HG03439 (cell line): ENCODE measurements at regions not wholly inside any gene's neighbourhood (a gene's known extent, or its start where the extent isn't known, plus 50 kb on each side); places are given as distances from the start of the nearest gene placed in this dataset.
"Not testable (repeated sequence)": the region's sequence is repeated elsewhere in the genome, so short reads cannot be mapped to it uniquely, and the experiment has no call there.

ENCODE experiments used
- ATAC-seq: cut with Tn5 transposase; IDR thresholded peaks from one replicate; pipeline ENCODE4 v1.9.1; 2021; ENCODE audit warnings: mild to moderate bottlenecking, moderate library complexity; ENCODE audit not compliant: unreplicated experiment

DNA sequence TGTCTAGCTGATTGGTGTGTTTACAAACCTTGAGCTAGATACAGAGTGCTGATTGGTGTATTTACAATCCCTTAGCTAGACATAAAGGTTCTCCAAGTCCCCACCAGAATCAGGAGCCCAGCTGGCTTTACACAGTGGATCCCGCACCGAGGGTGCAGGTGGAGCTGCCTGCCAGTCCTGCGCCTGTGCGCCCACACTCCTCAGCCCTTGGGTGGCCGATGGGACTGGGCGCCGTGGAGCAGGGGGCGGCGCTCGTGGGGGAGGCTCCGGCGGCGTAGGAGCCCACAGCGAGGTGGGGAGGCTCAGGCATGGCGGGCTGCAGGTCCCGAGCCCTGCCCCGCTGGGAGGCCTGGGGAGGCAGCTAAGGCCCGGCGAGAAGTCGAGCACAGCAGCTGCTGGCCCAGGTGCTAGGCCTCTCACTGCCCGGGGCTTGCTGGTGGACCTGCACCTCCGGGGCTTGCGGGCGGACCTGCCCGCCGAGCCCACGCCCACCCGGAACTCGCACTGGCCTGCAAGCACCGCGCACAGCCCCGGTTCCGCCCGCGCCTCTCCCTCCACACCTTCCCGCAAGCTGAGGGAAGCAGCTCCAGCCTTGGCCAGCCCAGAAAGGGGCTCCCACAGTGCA is 51.0 kb upstream of the CDYL start:
- not testable (repeated sequence) for ATAC-seq

DNA sequence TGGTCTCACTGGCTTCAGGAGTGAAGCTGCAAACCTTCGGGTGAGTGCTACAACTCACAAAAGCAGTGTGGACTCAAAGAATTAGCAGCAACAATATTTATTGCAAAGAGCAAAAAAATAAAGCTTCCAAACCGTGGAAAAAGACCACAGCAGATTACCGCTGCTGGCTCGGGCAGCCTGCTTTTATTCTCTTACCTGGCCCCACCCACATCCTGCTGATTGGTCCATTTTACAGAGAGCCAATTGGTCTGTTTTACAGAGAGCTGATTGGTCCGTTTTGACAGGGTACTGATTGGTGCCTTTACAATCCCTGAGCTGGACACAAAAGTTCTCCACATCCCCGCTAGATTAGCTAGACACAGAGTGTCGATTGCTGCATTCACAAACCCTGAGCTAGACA is 51.5 kb upstream of the CDYL start:
- not testable (repeated sequence) for ATAC-seq

DNA sequence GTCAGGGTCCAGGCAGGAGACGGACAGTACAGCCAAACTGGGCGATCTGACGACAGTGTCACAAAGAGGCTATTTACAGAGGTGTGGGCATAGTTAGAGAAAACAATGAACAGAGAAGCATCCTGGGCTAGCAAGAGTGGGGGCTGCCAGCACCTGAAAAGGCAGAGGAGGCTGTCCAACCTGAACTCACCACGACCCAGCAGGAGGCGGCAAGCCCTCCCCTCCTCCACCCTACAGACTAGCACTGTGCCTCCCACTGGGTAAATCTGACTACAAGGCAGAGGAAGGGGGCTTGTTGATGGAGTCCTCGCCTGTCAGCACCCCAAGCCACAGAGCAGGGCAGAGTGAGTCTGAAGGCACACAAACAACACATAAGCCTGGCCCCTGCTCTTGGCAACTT is 52.8 kb upstream of the CDYL start:
- ATAC-seq, result no peak

DNA sequence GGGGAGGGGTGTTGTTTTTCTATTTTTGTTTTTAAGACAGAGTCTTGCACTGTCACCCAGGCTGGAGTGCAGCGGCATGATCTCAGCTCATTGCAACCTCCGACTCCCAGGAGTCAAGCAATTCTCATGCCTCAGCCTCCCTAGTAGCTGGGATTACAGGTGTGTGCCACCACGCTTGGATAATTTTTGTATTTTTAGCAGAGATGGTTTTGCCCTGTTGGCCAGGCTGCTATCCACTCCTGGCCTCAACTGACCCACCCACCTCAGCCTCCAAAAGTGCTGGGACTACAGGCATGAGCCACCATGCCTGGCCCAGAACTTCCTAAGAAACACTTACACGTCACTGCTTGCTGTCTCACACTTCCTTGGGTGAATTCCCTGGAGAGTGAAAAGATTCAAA is 54.8 kb upstream of the CDYL start:
- ATAC-seq, result not testable (repeated sequence)

DNA sequence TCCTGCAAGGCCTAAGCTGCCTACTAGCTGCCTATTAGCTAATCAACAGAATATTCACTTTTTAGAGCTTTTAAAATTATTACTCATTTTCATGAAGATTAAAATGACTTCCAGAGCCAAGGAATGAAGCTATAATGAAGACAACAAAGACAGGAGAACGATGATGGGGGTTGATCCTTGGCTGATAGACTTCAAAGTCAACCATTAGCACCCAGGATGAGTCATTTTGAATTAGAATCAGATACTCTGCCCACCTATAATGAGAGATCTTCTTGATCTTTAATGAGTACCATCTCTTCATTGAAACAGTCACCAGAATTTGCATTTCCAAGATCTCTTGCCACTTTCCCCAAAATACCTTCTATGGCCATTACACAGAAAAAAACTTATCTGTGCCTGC is 56.7 kb upstream of the CDYL start:
- no peak for ATAC-seq

DNA sequence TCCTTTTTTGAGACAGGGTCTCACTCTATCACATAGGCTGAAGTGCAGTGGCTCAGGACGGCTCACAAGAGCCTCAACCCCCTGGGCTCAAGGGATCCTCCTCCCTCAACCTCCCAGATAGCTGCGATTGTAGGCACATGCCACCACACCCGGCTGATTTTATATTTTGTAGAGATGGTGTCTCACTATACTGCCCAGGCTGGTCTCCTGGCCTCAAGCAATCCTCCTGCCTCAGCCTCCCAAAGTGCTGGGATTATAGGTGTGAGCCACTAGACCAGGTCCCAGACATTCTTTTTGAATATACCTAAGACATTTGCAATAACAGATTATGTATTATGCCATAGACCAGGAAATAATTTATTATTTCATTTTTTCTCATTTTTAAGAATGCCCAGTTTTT is 58.3 kb upstream of the CDYL start:
- ATAC-seq, result no peak

DNA sequence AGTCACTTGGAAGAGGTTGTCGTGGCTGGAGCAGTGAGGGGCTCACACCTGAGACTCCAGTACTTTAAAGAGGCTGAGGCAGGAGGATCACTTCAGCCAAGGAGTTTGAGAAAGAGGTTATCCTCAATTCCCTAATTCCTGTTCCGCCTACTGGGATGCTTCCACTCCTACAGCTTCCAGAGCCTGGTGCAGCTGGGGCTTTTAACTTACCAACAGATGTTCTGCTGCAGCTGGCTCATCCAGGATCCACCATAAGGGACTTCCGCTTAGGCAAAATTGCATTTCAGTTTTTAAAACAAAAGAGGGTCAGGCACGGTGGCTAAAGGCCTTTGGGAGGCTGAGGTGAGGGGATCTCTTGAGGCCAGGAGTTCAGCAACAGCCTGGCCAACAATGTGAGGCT is 59.1 kb upstream of the CDYL start:
- no peak for ATAC-seq

DNA sequence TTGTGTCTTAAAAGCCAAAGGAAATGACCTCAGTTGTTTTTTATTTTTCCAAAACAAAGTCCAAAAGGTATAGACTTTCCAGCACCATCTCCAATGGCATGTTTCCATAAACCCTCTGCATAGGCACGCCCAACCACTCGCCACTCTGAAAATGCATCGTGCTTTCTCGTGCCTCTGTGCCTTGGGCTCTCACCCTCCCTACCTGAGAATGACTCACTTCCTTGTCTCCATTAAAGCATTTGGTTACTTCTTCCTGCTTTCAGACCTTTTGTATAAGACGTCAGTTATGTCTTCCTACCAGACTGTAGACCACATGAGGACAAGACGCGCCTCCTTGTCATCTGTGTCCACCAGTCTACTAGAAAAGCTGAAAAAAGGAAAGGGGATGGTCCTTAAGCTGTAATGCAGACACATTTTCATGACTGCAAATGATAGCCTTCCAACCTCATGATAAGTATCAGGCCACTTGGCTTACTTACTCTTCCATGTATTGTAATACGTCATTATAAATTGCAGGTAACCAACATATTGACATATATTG is 61.2 kb upstream of the CDYL start:
- no peak for ATAC-seq

DNA sequence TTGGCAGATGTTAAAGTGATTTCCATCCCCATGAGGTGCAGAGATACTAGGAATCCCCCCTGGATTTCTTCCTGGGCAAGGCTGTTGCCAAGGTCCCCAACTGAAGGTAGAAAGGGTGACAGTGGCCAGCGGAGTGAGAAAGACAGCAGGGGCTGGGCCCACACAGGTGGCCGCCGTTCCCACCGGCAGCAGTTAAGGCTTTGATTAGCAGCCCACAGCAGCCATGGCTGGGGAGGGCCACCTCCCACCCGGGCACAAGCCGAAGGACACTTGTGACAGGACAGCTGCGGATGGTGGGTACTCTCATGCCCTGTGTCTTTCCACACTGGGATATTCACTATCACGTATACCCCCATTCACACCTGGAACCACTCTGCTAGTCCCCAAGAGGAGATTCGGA is 63.9 kb upstream of the CDYL start:
- ATAC-seq, result no peak

DNA sequence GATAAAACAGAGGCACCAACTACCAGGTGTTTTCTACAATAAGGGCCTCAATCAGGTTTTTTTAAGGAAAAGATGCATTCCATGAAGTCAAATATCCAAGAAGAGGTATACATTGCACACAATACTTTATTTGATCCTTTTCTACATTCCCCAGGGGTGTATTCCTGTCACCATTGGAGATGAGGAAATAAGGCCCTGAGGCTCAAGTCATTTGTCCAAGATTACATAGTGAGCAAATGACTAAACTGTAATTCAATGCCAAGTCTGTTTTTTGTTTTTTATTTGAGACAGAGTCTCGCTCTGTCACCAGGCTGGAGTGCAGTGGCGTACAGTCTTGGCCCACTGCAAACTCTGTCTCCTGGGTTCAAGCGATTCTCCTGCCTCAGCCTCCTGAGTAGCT is 69.2 kb upstream of the CDYL start:
- ATAC-seq, result no peak

DNA sequence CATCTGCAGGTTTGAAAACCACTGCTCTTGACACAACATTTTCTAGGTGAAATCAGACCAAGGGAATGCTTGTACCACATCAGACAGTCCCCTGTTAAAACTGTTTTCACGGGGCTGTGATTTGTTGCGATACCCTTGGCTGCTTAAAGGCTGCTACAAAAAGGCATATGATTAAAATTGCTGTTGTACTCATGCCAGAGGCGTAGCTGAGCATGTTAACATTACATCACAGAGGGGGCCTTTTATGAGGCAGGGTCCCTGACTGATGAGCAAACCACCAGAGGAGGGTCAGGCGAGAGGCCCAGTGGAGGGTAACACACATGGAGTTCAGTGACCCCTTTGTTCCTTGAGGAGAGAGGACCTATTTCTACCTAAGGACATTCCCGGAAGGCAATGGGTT is 70.4 kb upstream of the CDYL start:
- no peak for ATAC-seq

DNA sequence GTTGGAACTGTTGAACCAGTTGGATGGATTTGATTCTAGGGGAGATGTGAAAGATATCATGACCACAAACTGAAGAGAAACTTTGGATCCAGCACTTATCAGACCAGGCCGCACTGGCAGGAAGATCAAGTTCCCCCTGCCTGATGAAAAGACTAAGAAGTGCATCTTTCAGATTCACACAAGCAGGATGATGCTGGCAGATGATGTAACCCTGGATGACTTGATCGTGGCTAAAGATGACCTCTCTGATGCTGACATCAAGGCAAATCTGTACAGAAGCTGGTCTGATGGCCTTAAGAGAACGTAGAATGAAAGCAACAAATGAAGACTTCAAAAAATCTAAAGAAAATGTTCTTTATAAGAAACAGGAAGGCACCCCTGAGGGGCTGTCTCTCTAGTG is 72.8 kb upstream of the CDYL start:
- no peak for ATAC-seq

DNA sequence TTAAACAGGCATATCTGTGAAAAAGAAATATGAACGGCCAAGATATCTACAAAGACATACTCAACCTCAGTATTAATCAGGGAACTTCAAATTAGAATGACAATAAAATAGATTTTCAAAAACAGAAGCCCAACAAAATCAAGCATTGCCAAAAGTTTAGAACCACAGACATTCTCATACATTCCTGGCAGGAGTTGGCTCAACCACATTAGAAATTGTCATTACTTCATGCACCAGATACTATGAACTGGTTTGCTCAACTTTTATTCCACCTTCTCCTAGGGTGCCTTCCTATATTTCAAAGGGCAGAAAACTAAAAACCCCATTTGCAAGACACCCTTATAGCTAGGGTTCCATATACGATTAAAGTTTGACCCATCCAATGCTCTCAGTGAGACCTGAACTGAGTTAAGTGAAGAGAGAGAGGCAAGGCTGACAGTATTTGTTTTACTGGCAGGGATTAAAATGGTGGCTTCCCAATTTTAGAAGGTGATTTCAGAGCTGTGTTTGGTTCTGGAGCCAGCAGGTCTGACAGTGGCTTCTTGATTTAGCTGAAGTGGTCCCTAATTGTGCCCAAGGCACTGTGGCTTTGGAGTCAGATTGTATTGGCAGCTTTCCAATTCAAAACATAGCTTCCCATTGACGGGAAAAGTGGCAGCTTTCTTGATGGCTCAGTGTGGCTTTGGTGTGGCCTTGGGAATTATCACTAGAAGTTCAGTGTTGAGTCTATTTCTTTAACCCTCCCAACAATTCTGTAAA is 77.1 kb upstream of the CDYL start:
- no peak for ATAC-seq

DNA sequence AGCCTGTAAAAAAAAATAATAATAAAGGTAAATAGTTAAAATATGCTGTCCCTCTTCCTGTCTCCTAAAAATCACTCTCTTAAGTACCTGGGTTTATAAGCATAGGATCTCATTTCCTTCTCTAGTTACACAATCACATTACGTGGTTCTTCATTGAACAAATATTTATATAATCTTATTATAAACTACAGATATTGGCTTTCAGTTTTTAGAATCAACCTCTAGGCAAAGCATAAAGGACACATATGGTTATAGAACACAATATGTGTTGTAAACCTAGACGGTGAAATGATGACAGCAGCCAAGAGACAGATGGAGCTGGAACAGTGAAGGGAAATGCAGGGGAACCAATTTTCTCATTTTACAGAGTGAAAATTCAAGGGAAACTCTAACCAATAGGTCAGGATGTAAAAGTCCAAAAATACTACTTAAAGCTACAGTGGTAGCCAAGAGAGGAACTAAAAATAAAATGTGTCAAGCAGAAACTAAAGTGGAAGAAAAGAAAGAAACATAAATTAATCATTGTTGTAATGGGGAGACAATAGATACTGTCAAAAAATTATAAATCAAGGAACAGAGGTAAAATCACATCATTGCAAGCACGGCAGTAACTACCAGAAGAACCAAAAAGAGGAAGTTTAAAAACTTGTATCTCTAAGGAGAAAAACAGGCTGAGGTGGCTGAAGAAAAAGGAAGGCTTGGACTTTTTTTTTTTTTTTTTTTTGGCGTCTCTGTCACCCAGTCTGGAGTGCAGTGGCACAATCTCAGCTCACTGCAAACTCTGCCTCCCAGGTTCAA is 82.8 kb upstream of the CDYL start:
- ATAC-seq, result no peak

DNA sequence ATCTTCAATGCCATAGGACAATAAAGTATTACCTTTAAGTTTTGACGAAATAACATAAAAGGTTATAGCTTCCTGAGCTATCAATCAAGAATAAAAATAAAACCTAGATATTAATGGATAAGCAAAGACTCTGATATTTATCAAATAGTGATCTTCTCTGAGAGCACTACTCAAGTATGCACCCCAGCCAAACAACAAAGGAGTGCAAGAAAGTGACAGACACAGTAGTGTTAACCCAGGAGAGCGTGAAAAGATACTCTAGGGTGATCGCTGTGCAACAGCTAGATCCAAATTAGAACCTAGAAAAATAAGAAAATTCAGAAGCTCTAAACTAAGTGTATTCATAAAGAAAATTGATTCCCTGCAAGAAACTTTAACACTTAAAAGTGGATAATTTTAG is 83.5 kb upstream of the CDYL start:
- ATAC-seq, result no peak

DNA sequence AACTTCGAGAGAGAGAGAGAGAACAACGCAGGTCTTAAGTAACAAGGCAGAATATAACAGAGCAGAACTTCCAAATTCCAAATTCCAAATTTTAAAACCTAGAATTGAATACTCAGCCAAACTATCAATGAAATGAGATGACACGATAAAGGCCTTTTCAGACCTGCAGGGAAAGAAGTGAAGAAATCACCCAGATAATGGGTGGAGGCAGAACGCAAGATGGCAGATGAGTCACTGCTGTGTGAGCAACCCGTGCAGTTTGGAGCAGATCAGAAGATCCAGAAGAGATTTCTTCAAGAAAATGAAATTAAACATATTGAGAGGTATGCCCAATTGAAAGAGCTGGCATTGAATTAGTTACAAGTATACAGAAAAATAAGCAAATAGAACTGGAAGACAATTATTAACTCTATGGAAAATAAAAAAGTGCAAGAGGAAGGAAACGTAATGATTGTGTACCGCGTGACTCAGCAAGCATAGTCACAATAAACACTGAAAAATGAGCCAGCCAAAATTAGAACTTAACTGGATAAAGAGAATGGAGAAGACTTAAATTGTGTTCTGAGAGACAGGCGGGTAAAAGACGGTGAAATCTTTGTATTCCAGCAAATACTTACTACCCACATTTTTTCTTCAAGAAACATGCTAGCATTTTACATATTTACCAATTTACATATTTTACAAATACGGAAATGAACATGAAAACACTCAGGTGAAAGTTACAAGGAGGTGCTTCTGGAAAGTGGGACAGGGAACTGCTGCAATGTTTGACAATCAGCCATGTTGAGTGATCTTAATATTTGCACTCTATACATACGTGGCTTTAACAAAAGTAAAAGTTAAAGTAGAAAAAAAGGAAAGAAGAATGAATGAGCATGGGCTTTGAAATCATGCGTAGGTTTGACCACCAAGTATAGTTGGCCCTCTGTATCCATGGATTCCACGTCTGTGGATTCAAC is 87.9 kb upstream of the CDYL start:
- ATAC-seq, result no peak

DNA sequence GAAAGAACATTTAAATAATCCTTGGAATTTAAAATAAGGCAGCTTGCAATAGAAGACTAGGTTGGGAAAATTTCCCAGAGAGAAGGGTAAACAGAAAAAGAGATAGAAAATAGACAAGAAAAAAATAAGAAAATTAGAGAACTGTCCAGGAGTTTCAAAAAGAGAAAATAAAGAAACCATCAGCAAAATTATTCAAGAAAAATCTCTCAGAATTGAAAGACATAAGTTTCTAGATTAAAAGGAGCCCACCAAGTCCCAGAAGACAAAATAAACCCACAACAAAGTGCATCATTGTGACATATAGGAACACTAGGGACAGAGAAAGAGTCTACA is 88.6 kb upstream of the CDYL start:
- ATAC-seq, result no peak

DNA sequence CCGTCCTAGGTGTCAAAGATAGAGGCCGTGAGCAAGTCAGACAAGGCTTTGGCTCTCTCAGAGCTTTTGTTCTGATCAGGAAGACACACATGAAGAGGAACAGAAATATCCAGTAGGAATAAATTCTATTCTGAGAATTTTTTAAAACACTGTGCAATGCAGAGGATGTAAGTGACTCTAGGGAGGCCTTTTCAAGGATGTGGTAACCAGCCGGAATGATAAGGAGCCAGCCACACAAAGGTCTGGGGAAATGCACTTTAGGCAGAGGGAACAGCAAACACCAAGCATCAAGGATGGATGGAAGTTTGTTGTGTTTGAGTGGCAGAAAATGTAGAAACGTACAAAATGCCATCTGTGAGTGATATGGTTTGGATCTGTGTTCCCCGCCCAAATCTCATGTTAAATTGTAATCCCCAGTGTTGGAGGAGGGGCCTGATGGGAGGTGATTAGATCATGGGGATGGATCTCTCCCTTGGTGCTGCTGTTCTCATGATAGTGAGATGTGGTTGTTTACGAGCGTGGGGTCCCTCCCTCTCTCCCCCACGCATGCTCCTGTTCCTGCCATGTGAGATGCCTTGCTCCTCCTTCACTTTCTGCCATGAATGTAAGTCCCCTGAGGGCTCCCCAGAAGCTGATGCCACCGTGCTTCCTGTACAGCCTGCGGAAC is 93.6 kb upstream of the CDYL start:
- ATAC-seq, result no peak

DNA sequence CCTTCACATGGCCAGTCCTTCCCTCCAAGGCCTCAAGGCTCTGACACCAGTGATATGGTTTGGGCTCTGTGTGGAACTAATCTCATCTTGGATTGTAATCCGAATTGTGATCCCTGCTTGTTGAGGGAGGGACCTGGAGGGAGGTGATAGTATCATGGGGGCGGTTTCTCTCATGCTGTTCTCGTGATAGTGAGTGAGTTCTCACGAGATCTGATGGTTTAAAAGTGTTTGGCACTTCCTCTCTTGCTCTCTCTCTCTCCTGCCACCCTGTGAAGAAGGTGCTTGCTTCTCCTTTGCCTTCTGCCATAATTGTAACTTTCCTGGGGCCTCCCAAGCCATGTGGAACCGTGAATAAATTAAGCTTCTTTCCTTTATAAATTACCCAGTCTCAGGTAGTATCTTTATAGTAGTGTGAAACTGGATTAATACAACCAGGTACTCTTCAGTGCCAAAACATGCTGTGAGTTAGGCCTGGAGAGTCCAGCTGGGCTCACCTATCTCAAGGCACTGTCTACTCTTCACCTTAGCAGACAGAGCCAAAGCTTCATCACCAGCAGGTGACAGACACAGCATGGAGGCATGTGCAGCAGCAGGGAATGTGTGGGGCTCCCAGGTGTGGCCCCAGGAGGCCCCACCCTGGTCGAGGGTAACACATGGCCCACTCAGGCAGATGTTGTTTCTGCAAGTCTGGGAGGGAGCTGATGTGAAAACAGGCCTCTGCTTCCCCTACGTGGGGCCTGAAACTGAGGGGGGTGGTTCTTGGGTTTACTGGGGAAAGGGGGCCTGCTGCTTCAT is 97.5 kb upstream of the CDYL start:
- ATAC-seq, result no peak

DNA sequence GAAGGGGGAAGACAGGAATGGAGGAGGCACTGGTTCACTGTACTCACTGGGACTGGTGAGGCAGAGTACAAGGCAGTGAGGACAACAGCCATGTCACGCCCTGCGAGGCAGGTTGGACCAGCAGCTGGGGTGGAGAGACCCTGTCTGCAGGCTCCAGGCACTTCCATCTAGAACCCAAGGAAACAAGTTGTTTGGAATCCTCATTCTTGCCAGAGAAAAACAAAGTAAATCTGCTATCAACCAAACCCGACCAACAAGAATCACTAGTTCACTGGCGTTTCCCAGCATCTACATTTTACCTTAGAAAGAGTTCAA is 98.5 kb upstream of the CDYL start:
- no peak for ATAC-seq
